HepG2 (cell line): ENCODE measurements at regions not wholly inside any gene's neighbourhood (a gene's known extent, or its start where the extent isn't known, plus 50 kb on each side); places are given as distances from the start of the nearest gene placed in this dataset.
A peak's percentile ranks its signal among the peaks of the same experiment; 100 is the strongest.

Experiments
- EP300 ChIP-seq, 3 experiments: sonication (generic) in 1 of 3; formaldehyde crosslinking in 1 of 3; IDR thresholded peaks; 2 replicates each; pipeline versions ENCODE4 v1.5.1 to v1.6.1; 2011 to 2020; ENCODE audit warnings: low read depth in 2 of 3, low read length in 2 of 3, borderline replicate concordance in 1 of 3, improper control_type of control experiment in 1 of 3, mild to moderate bottlenecking in 1 of 3, missing genetic modification reagents in 1 of 3, moderate library complexity in 1 of 3
- FOXA3 ChIP-seq: IDR thresholded peaks from 2 replicates; pipeline ENCODE4 v1.6.1; 2016; ENCODE audit warnings: missing genetic modification reagents, missing compliant biosample characterization
- HMGA1 ChIP-seq: sonication (generic); formaldehyde crosslinking; conservative IDR thresholded peaks from 2 replicates; pipeline ENCODE4 v1.4.0; 2020; ENCODE audit warnings: missing genetic modification reagents
- HOXA3 ChIP-seq: sonication (generic); formaldehyde crosslinking; IDR thresholded peaks from 2 replicates; pipeline ENCODE4 v1.5.0; 2020; ENCODE audit warnings: missing genetic modification reagents
- MXD4 ChIP-seq: IDR thresholded peaks from 2 replicates; pipeline ENCODE4 v1.6.1; 2016; ENCODE audit warnings: mild to moderate bottlenecking, missing biosample characterization, missing genetic modification reagents
- RARA ChIP-seq: IDR thresholded peaks from 2 replicates; pipeline ENCODE4 v1.6.1; 2016; ENCODE audit warnings: missing genetic modification reagents, missing compliant biosample characterization
- SMAD3 ChIP-seq: sonication (generic); formaldehyde crosslinking; IDR thresholded peaks from 2 replicates; pipeline ENCODE4 v1.4.0; 2020; ENCODE audit warnings: missing genetic modification reagents
- ZFX ChIP-seq: sonication (generic); formaldehyde crosslinking; IDR thresholded peaks from 2 replicates; pipeline ENCODE4 v1.4.0; 2020; ENCODE audit warnings: mild to moderate bottlenecking, low read depth, missing genetic modification reagents, moderate library complexity
- ZNF17 ChIP-seq: sonication (generic); formaldehyde crosslinking; IDR thresholded peaks from 2 replicates; pipeline ENCODE4 v1.5.0; 2020; ENCODE audit warnings: mild to moderate bottlenecking, missing genetic modification reagents
- ZNF292 ChIP-seq: sonication (generic); formaldehyde crosslinking; IDR thresholded peaks from 2 replicates; pipeline ENCODE4 v1.8.1; 2022; ENCODE audit warnings: mild to moderate bottlenecking, low read depth, missing genetic modification reagents, borderline replicate concordance
- TF ChIP-seq, protein P1 (sequence below): IDR thresholded peaks from 2 replicates; pipeline ENCODE4 v1.6.1; 2016; ENCODE audit warnings: mild to moderate bottlenecking
- TF ChIP-seq, protein P2 (sequence below): IDR thresholded peaks from 2 replicates; pipeline ENCODE4 v1.6.1; 2012; ENCODE audit warnings: inconsistent platforms
- TF ChIP-seq, protein P3 (sequence below): sonication (generic); IDR thresholded peaks from 2 replicates; pipeline ENCODE4 v1.6.1; 2016; ENCODE audit warnings: low read depth, borderline replicate concordance

DNA sequence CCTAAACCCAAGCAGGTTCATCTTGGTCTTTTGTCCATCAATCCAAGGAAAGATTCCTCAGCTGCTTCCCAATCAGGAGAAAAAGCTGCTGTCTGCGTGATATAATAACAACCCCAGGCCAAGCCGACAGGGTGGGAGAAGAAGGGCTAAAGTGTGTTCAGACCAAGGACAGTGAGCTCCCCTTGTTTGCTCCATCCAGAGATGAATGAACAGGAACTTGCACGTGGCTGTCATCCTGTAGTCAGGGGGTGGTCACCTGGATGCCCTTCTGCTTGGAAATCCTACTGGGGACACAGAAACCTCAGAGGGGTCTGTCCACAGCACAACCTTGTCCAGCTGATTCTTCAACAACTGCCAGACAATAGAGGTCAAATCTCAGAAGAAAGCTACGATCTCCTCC lies 414.5 kb downstream of the SOX9 start (continued):
- TF ChIP-seq ZFX (CRISPR knock-in tag) (peak; percentile 42; the same call in 1 of the 2 replicates), SMAD3 (CRISPR knock-in tag) (0 out of 2 replicates have a peak, but pooled peaks have one; percentile 22), ZNF17 (CRISPR knock-in tag) (0 out of 2 replicates have a peak, but pooled peaks have one; percentile 18), HOXA3 (CRISPR knock-in tag) (no peak), MXD4 (CRISPR knock-in tag) (peak; percentile 44; the same call in 1 of the 2 replicates), FOXA3 (CRISPR knock-in tag) (0 out of 2 replicates have a peak, but pooled peaks have one; percentile 17), HMGA1 (CRISPR knock-in tag) (no peak), ZNF292 (CRISPR knock-in tag) (peak; percentile 55; the same call in 1 of the 2 replicates), RARA (CRISPR knock-in tag) (0 out of 2 replicates have a peak, but pooled peaks have one; percentile 24), EP300 (IDR thresholded peaks at IDR 0.05; ENCODE audit: low read depth in 2 of 2, low read length in 2 of 2) (0 out of 4 replicates have a peak, but pooled peaks of 1 of the 2 experiments have one; percentile 18), EP300 (CRISPR knock-in tag; IDR thresholded peaks at IDR 0.05; ENCODE audit: borderline replicate concordance) (no peak)
- TF ChIP-seq, protein P1, sequence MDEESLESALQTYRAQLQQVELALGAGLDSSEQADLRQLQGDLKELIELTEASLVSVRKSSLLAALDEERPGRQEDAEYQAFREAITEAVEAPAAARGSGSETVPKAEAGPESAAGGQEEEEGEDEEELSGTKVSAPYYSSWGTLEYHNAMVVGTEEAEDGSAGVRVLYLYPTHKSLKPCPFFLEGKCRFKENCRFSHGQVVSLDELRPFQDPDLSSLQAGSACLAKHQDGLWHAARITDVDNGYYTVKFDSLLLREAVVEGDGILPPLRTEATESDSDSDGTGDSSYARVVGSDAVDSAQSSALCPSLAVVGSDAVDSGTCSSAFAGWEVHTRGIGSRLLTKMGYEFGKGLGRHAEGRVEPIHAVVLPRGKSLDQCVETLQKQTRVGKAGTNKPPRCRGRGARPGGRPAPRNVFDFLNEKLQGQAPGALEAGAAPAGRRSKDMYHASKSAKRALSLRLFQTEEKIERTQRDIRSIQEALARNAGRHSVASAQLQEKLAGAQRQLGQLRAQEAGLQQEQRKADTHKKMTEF (CRISPR knock-in tag), result 0 out of 2 replicates have a peak, but pooled peaks have one; percentile 23
- TF ChIP-seq, protein P2, sequence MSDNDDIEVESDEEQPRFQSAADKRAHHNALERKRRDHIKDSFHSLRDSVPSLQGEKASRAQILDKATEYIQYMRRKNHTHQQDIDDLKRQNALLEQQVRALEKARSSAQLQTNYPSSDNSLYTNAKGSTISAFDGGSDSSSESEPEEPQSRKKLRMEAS, result peak; percentile 46
- TF ChIP-seq, protein P3, sequence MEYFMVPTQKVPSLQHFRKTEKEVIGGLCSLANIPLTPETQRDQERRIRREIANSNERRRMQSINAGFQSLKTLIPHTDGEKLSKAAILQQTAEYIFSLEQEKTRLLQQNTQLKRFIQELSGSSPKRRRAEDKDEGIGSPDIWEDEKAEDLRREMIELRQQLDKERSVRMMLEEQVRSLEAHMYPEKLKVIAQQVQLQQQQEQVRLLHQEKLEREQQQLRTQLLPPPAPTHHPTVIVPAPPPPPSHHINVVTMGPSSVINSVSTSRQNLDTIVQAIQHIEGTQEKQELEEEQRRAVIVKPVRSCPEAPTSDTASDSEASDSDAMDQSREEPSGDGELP, result 0 out of 2 replicates have a peak, but pooled peaks have one; percentile 22
- TF ChIP-seq, all 625 proteins: peak for 22
